Activated CD4-positive, alpha-beta T cell treated with anti-CD3 and anti-CD28 coated beads, Interleukin-2, amount 10 ng/mL, durations not matched to agents 7 days and 5 days (primary cell): ENCODE measurements at regions not wholly inside any gene's neighbourhood (a gene's known extent, or its start where the extent isn't known, plus 50 kb on each side); places are given as distances from the start of the nearest gene placed in this dataset.

Experiments used
- CTCF ChIA-PET: fragments of 350-600 bp; sonication (Branson Sonifier 250); formaldehyde crosslinking; loops from one replicate; lab custom pipeline; 2021; ENCODE audit warnings: antibody characterized with exemption; lab: Charles Lee
- POLR2A ChIA-PET: fragments of 350-600 bp; sonication (Branson Sonifier 250); formaldehyde crosslinking; loops from one replicate; lab custom pipeline; 2021; ENCODE audit warnings: antibody characterized with exemption; lab: Charles Lee
- DNase-seq: peaks from one replicate; pipeline ENCODE4 v3.0.0-alpha.2; 2020
- H3K27ac Mint-ChIP-seq: one replicate; pipeline ENCODE4 v1.8.0; 2021; ENCODE audit warnings: mild to moderate bottlenecking, moderate library complexity, mixed read lengths
- H3K27me3 Mint-ChIP-seq: one replicate; pipeline ENCODE4 v1.8.0; 2021; ENCODE audit warnings: mixed read lengths
- H3K36me3 Mint-ChIP-seq: one replicate; pipeline ENCODE4 v1.8.0; 2021; ENCODE audit warnings: low read depth, mixed read lengths
- H3K4me1 Mint-ChIP-seq: one replicate; pipeline ENCODE4 v1.8.0; 2021; ENCODE audit warnings: mixed read lengths
- H3K4me3 Mint-ChIP-seq: one replicate; pipeline ENCODE4 v1.8.0; 2021; ENCODE audit warnings: mild to moderate bottlenecking, moderate library complexity, mixed read lengths
- H3K9me3 Mint-ChIP-seq: one replicate; pipeline ENCODE4 v1.8.0; 2021; ENCODE audit warnings: mixed read lengths

GRCh38 chr16:55047903-55048497 is 117.3 kb downstream of the IRX5 start:
- Mint-ChIP-seq H3K4me3 (no peak overlapping the region), H3K27me3 (no peaks in the 10 kb centered on the region), H3K9me3 (no peaks in the 10 kb centered on the region), H3K4me1 (no peaks in the 10 kb centered on the region), H3K36me3 (no peaks in the 10 kb centered on the region), H3K27ac (no peak overlapping the region)
- ChIA-PET CTCF (interaction anchor here (0.9 kb wide), 1 partner anchor 108 kb away, joined by 3 read pairs; no protein-coding TSS in a partner anchor), POLR2A (no interaction called here)
- no peak for DNase-seq

DNA sequence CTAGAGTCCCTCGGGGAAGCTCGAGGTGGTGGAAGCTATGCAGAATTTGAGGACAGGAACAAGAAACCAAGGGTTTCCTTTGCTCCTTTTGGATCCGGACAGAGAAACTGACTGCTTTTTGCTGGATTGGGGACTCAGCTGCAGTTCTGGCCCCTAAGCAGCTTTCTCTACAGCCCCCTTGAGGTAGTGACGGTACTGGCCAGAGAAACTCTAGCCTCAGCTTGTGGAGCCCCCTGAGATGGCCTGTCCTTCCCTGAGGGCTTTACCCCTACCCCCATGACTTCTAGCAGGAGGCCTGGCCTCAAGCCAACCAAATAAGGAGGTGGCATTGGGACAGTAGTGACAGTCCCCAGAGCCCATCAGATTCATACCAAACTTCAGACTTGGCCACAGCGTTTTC is 118.1 kb downstream of the IRX5 start:
- no peaks in the 10 kb centered on the region for H3K9me3 Mint-ChIP-seq
- H3K27ac Mint-ChIP-seq: no peak overlapping the region
- H3K36me3 Mint-ChIP-seq: no peaks in the 10 kb centered on the region
- no peaks in the 10 kb centered on the region for H3K4me1 Mint-ChIP-seq
- ChIA-PET CTCF (interaction anchor here (0.9 kb wide), 1 partner anchor 107 kb away, joined by 3 read pairs; no protein-coding TSS in a partner anchor), POLR2A (no interaction called here)
- no peaks in the 10 kb centered on the region for H3K27me3 Mint-ChIP-seq
- no peak for DNase-seq
- no peak overlapping the region for H3K4me3 Mint-ChIP-seq

GRCh38 chr16:55051571-55052347 is 121.1 kb downstream of the IRX5 start:
- ChIA-PET POLR2A (no interaction called here), CTCF (interaction anchor here (1.2 kb wide), 1 partner anchor 19 kb away, joined by 4 read pairs; no protein-coding TSS in a partner anchor)
- no peak for DNase-seq
- H3K9me3 Mint-ChIP-seq: no peaks in the 10 kb centered on the region
- no peak overlapping the region for H3K27ac Mint-ChIP-seq
- no peak overlapping the region for H3K4me3 Mint-ChIP-seq
- no peaks in the 10 kb centered on the region for H3K36me3 Mint-ChIP-seq
- no peaks in the 10 kb centered on the region for H3K4me1 Mint-ChIP-seq
- peaks cover 14% of the 10 kb centered on the region for H3K27me3 Mint-ChIP-seq

- POLR2A ChIA-PET: no interaction called here
- H3K27me3 Mint-ChIP-seq: peaks cover 20% of the 10 kb centered on the region
- H3K9me3 Mint-ChIP-seq: no peaks in the 10 kb centered on the region
- H3K27ac Mint-ChIP-seq: no peak overlapping the region
- no peak overlapping the region for H3K4me3 Mint-ChIP-seq
- CTCF ChIA-PET: interaction anchor here (1.2 kb wide), 1 partner anchor 20 kb away, joined by 4 read pairs; no protein-coding TSS in a partner anchor
- H3K4me1 Mint-ChIP-seq: peaks cover 2% of the 10 kb centered on the region
- H3K36me3 Mint-ChIP-seq: no peaks in the 10 kb centered on the region
- no peak for DNase-seq
These were observed 121.7 kb downstream of the IRX5 start for GRCh38 chr16:55052348-55052734.

- ChIA-PET CTCF (no interaction called here), POLR2A (no interaction called here)
- Mint-ChIP-seq H3K27ac (no peak overlapping the region), H3K9me3 (no peaks in the 10 kb centered on the region), H3K4me1 (peaks cover 2% of the 10 kb centered on the region), H3K36me3 (no peaks in the 10 kb centered on the region), H3K27me3 (peaks cover 25% of the 10 kb centered on the region), H3K4me3 (no peak overlapping the region)
- DNase-seq: no peak
These were observed 122.2 kb downstream of the IRX5 start for GRCh38 chr16:55052741-55053415.

DNA sequence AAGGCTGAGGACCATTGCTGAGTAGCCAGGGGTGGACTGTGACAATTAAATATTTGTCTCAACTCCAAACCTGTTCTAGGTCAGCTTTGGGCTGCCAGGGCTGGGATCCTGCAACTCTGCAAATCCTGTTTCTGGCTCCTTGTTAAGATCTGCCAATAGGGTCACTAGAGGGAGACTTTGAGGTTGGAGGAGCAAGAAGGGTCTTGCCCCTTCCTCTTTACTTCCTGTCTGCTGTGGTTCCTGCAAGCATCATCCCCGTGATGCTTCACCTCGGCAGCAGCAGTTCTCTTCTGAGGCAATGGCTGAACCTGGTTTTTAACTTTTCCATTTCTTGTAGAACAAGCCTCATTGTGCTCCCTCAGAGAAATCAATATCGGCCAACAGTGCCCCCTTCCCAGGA is 124.6 kb downstream of the IRX5 start:
- Mint-ChIP-seq H3K36me3 (no peaks in the 10 kb centered on the region), H3K4me3 (no peak overlapping the region), H3K27me3 (peaks cover 35% of the 10 kb centered on the region), H3K27ac (no peak overlapping the region), H3K4me1 (peaks cover 2% of the 10 kb centered on the region), H3K9me3 (no peaks in the 10 kb centered on the region)
- DNase-seq: no peak
- CTCF ChIA-PET: no interaction called here
- POLR2A ChIA-PET: no interaction called here

- Mint-ChIP-seq H3K36me3 (no peaks in the 10 kb centered on the region), H3K27me3 (peaks cover 35% of the 10 kb centered on the region), H3K4me1 (peaks cover 2% of the 10 kb centered on the region), H3K27ac (no peak overlapping the region), H3K4me3 (no peak overlapping the region), H3K9me3 (no peaks in the 10 kb centered on the region)
- DNase-seq: peak; percentile 8
- ChIA-PET POLR2A (no interaction called here), CTCF (no interaction called here)
These were observed 126.1 kb downstream of the IRX5 start for GRCh38 chr16:55056585-55057401.

- POLR2A ChIA-PET: no interaction called here
- CTCF ChIA-PET: no interaction called here
- H3K27ac Mint-ChIP-seq: no peak overlapping the region
- H3K4me3 Mint-ChIP-seq: no peak overlapping the region
- no peak for DNase-seq
- peaks cover 2% of the 10 kb centered on the region for H3K4me1 Mint-ChIP-seq
- no peaks in the 10 kb centered on the region for H3K36me3 Mint-ChIP-seq
- H3K27me3 Mint-ChIP-seq: peaks cover 35% of the 10 kb centered on the region
- H3K9me3 Mint-ChIP-seq: no peaks in the 10 kb centered on the region
These were observed 127.2 kb downstream of the IRX5 start for GRCh38 chr16:55057866-55058265.

- no peak overlapping the region for H3K27ac Mint-ChIP-seq
- H3K4me3 Mint-ChIP-seq: no peak overlapping the region
- ChIA-PET POLR2A (no interaction called here), CTCF (no interaction called here)
- H3K27me3 Mint-ChIP-seq: peaks cover 35% of the 10 kb centered on the region
- DNase-seq: no peak
- H3K9me3 Mint-ChIP-seq: no peaks in the 10 kb centered on the region
- H3K36me3 Mint-ChIP-seq: no peaks in the 10 kb centered on the region
- H3K4me1 Mint-ChIP-seq: peaks cover 2% of the 10 kb centered on the region
These were observed 127.9 kb downstream of the IRX5 start for GRCh38 chr16:55058576-55058975.

DNA sequence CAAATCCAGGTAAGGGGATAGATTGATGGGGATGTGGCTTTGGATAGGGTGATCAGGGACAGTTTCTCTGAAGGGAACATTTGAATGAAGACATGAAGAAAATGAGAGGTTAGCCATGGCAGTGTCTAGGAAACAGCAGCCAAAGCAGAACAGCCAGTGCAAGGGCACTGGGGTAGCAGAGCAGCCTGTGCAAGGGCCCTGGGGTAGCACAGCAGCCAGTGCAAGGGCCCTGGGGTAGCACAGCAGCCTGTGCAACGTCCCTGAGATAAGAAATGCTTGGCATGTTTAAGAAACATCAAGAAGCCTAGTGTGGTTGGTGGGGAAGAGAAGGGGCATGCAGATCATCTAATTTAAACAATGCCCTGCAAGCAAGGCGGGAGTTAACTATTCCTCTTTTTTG is 128.5 kb downstream of the IRX5 start:
- Mint-ChIP-seq H3K4me3 (no peak overlapping the region), H3K4me1 (peaks cover 2% of the 10 kb centered on the region), H3K36me3 (no peaks in the 10 kb centered on the region), H3K9me3 (no peaks in the 10 kb centered on the region), H3K27ac (no peak overlapping the region), H3K27me3 (peaks cover 35% of the 10 kb centered on the region)
- CTCF ChIA-PET: no interaction called here
- POLR2A ChIA-PET: no interaction called here
- no peak for DNase-seq

DNA sequence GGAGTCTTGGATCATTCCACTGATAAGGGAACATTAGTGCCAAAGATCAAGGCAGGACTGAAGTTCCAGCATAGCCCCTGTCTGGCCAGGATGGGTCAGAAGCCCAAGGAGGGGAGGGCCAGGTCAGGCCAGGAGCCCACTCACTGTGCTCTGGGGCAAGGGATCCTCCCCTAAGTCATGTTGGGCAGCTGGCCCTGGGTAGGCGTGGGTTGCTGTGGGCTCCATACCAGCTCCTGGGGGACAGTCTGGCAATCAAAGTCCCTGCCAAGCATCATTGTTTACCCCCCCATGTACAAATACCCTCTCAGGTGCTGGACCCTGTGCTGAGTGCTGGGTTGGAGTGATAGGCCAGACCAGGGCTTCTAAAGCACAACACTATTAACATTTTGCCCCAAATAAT is 130.5 kb downstream of the IRX5 start:
- H3K27ac Mint-ChIP-seq: no peak overlapping the region
- no peak for DNase-seq
- ChIA-PET POLR2A (no interaction called here), CTCF (no interaction called here)
- no peak overlapping the region for H3K4me3 Mint-ChIP-seq
- peaks cover 28% of the 10 kb centered on the region for H3K27me3 Mint-ChIP-seq
- no peaks in the 10 kb centered on the region for H3K36me3 Mint-ChIP-seq
- H3K4me1 Mint-ChIP-seq: peaks cover 2% of the 10 kb centered on the region
- no peaks in the 10 kb centered on the region for H3K9me3 Mint-ChIP-seq

- Mint-ChIP-seq H3K36me3 (no peaks in the 10 kb centered on the region), H3K27ac (no peak overlapping the region), H3K9me3 (no peaks in the 10 kb centered on the region), H3K27me3 (peaks cover 17% of the 10 kb centered on the region), H3K4me1 (no peaks in the 10 kb centered on the region), H3K4me3 (no peak overlapping the region)
- DNase-seq: no peak
- ChIA-PET POLR2A (no interaction called here), CTCF (no interaction called here)
These were observed 131.8 kb downstream of the IRX5 start for GRCh38 chr16:55062442-55062841.
